Mammary epithelial cell (primary cell): ENCODE measurements at regions not wholly inside any gene's neighbourhood (a gene's known extent, or its start where the extent isn't known, plus 50 kb on each side); places are given as distances from the start of the nearest gene placed in this dataset.

Experiments used
- CTCF ChIP-seq, 2 donors: IDR thresholded peaks in 1 of 2; conservative IDR thresholded peaks in 1 of 2; 2 replicates each; pipeline ENCODE4 v1.5.1; 2011 to 2012; ENCODE audit warnings: inconsistent platforms in 2 of 2, low read length in 2 of 2, mild to moderate bottlenecking in 2 of 2, control low read depth in 1 of 2, low read depth in 1 of 2; ENCODE audit not compliant: insufficient read depth in 1 of 2; ENCODE audit errors: extremely low read depth in 1 of 2
- EZH2 ChIP-seq: IDR thresholded peaks from 2 replicates; pipeline ENCODE4 v1.6.1; 2012; ENCODE audit warnings: low read length, inconsistent platforms, borderline replicate concordance

GRCh38 chr10:27410153-27410552, 94.0 kb upstream of the RAB18 start:
- TF ChIP-seq CTCF (conservative IDR thresholded peaks at IDR 0.05 in 1 of 2, IDR thresholded peaks at IDR 0.05 in 1 of 2; ENCODE audit: extremely low read depth in 1 of 2, insufficient read depth in 1 of 2, low read depth in 1 of 2, low read length in 2 of 2) (no peak), EZH2 (no peak)
